ENCODE measurements at regions not wholly inside any gene's neighbourhood (a gene's known extent, or its start where the extent isn't known, plus 50 kb on each side); places are given as distances from the start of the nearest gene placed in this dataset.

GRCh38 chr9:731474-731873, 110.0 kb upstream of the DMRT1 start:
- no peaks in the 10 kb centered on the region for H3K27me3 ChIP-seq (ENCODE audit: control insufficient read depth in 2 of 2, insufficient read depth in 2 of 2, low read length in 2 of 2)
- no peak overlapping the region for H3K9ac ChIP-seq (replicated peaks; ENCODE audit: extremely low read depth, insufficient read depth, low read length)
- POLR2A ChIA-PET = no interaction called here
- dilution Hi-C loops (cut with MboI; ENCODE audit: extremely low pct_ligation_motif_present, low sequenced_read_pairs) (no loop called here), intact Hi-C loops (cut with micrococcal nuclease) (no loop called here)
- no peak overlapping the region for H2AFZ ChIP-seq (ENCODE audit: low read depth, low read length)
- no peak overlapping the region for H3K4me2 ChIP-seq (ENCODE audit: insufficient read depth, low read length)
- no peaks in the 10 kb centered on the region for H4K20me1 ChIP-seq (replicated peaks; ENCODE audit: control insufficient read depth, extremely low read depth, insufficient read depth, low read length)
- no peak overlapping the region for H3K27ac ChIP-seq (ENCODE audit: insufficient read depth, low read depth, low read length)
- CTCF ChIA-PET = no interaction called here
- peaks cover 11% of the 10 kb centered on the region for H3K79me2 ChIP-seq (ENCODE audit: control insufficient read depth, insufficient read depth, low read length)
- no peak for DNase-seq (ENCODE audit: low read depth, low spot score)
- BruUV-seq (replicated peaks) = TSS peak; percentile 13
- no peaks in the 10 kb centered on the region for H3K9me1 ChIP-seq (replicated peaks; ENCODE audit: control insufficient read depth, extremely low read depth, insufficient read depth, low read length)
- peaks cover 12% of the 10 kb centered on the region for H3K4me1 ChIP-seq (ENCODE audit: control insufficient read depth, extremely low read depth, insufficient read depth, low read length)
- no peak for FAIRE-seq
- no peaks in the 10 kb centered on the region for H3K9me3 ChIP-seq (replicated peaks; ENCODE audit: control insufficient read depth, insufficient read depth, low read length)
- no peak overlapping the region for H3K4me3 ChIP-seq (replicated peaks in 1 of 3; ENCODE audit: insufficient read depth in 1 of 3, low read depth in 1 of 3, low read length in 3 of 3)
- TF ChIP-seq MYC (IDR thresholded peaks at IDR 0.05; ENCODE audit: low read depth, low read length) (no peak), GATA2 (IDR thresholded peaks at IDR 0.05; ENCODE audit: insufficient read depth, insufficient read length, low read depth, low read length) (no peak), JUN (IDR thresholded peaks at IDR 0.05; ENCODE audit: borderline replicate concordance, insufficient read depth, insufficient read length, low read depth) (no peak), POLR2AphosphoS5 (IDR thresholded peaks at IDR 0.05; ENCODE audit: insufficient read depth, low read depth, low read length) (no peak), FOS (IDR thresholded peaks at IDR 0.05; ENCODE audit: borderline replicate concordance, insufficient read depth, low read length) (no peak), POLR2A (IDR thresholded peaks at IDR 0.05; ENCODE audit: low read depth, low read length) (no peak), MAX (IDR thresholded peaks at IDR 0.05; ENCODE audit: insufficient read depth, insufficient read length) (no peak), CTCF (IDR thresholded peaks at IDR 0.05; ENCODE audit: extremely low read depth in 1 of 2, insufficient read depth in 1 of 2, low read depth in 1 of 2, low read length in 2 of 2) (no peak), EZH2 (IDR thresholded peaks at IDR 0.05; ENCODE audit: borderline replicate concordance, low read depth, low read length, severe bottlenecking) (no peak)
- H3K36me3 ChIP-seq (ENCODE audit: control insufficient read depth in 2 of 2, extremely low read depth in 1 of 2, insufficient read depth in 2 of 2, low read length in 2 of 2) = peaks cover 16 to 23% of the 10 kb centered on the region in 2 experiments

All from endothelial cell of umbilical vein (primary cell).